ENCODE measurements at regions not wholly inside any gene's neighbourhood (a gene's known extent, or its start where the extent isn't known, plus 50 kb on each side); places are given as distances from the start of the nearest gene placed in this dataset.
"Not testable (repeated sequence)": the region's sequence is repeated elsewhere in the genome, so short reads cannot be mapped to it uniquely, and the experiment has no call there.

- H3K9me2 ChIP-seq (replicated peaks; ENCODE audit: insufficient read depth) = no peaks in the 10 kb centered on the region
- no peaks in the 10 kb centered on the region for H3K27me3 ChIP-seq
- no peaks in the 10 kb centered on the region for H3K9me3 ChIP-seq (ENCODE audit: low read depth)
- no peaks in the 10 kb centered on the region for H3K79me2 ChIP-seq
- H3K4me1 ChIP-seq (ENCODE audit: insufficient read depth) = no peaks in the 10 kb centered on the region
- no peaks in the 10 kb centered on the region for H3K36me3 ChIP-seq (replicated peaks; ENCODE audit: insufficient read depth, low read depth)
- no peak overlapping the region for H3K4me3 ChIP-seq
- no peak overlapping the region for H2AFZ ChIP-seq
- no peak for TF ChIP-seq EZH2phosphoT487 (IDR thresholded peaks at IDR 0.05; ENCODE audit: low read depth, severe bottlenecking, unreplicated experiment)
- TF ChIP-seq EZH2 (IDR thresholded peaks at IDR 0.05; ENCODE audit: borderline replicate concordance) = no peak
- TF ChIP-seq, protein P1, sequence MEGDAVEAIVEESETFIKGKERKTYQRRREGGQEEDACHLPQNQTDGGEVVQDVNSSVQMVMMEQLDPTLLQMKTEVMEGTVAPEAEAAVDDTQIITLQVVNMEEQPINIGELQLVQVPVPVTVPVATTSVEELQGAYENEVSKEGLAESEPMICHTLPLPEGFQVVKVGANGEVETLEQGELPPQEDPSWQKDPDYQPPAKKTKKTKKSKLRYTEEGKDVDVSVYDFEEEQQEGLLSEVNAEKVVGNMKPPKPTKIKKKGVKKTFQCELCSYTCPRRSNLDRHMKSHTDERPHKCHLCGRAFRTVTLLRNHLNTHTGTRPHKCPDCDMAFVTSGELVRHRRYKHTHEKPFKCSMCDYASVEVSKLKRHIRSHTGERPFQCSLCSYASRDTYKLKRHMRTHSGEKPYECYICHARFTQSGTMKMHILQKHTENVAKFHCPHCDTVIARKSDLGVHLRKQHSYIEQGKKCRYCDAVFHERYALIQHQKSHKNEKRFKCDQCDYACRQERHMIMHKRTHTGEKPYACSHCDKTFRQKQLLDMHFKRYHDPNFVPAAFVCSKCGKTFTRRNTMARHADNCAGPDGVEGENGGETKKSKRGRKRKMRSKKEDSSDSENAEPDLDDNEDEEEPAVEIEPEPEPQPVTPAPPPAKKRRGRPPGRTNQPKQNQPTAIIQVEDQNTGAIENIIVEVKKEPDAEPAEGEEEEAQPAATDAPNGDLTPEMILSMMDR (IDR thresholded peaks at IDR 0.05; ENCODE audit: poor library complexity) = no peak
- no peak overlapping the region for H3K4me2 ChIP-seq
- DNase-seq (ENCODE audit: low spot score) = no peak
- no peak overlapping the region for H3K27ac ChIP-seq
- no peaks in the 10 kb centered on the region for H4K20me1 ChIP-seq (ENCODE audit: insufficient read depth, poor library complexity, severe bottlenecking)
Observed at GRCh38 chr3:176328198-176328597, 869.1 kb downstream of the TBL1XR1 start.

GRCh38 chr3:176326894-176327490, 870.3 kb downstream of the TBL1XR1 start:
- not testable (repeated sequence) for H3K4me1 ChIP-seq (ENCODE audit: insufficient read depth); H3K4me2 ChIP-seq; H2AFZ ChIP-seq; DNase-seq (ENCODE audit: low spot score); H3K79me2 ChIP-seq; H4K20me1 ChIP-seq (ENCODE audit: insufficient read depth, poor library complexity, severe bottlenecking); H3K27me3 ChIP-seq; H3K4me3 ChIP-seq; H3K27ac ChIP-seq; H3K36me3 ChIP-seq (replicated peaks; ENCODE audit: insufficient read depth, low read depth); H3K9me3 ChIP-seq (ENCODE audit: low read depth); H3K9me2 ChIP-seq (replicated peaks; ENCODE audit: insufficient read depth)
- 55% methylated on average over 9 of the region's 9 CpGs for WGBS (ENCODE audit: low lambda C conversion rate, missing lambda C conversion rate)

GRCh38 chr3:176321532-176321931, 875.8 kb downstream of the TBL1XR1 start:
- WGBS (ENCODE audit: low lambda C conversion rate, missing lambda C conversion rate) = 68% methylated on average over 8 of the region's 8 CpGs

GRCh38 chr3:176321099-176321498, 876.2 kb downstream of the TBL1XR1 start:
- H3K4me1 ChIP-seq (ENCODE audit: insufficient read depth) = no peaks in the 10 kb centered on the region
- no peaks in the 10 kb centered on the region for H3K9me2 ChIP-seq (replicated peaks; ENCODE audit: insufficient read depth)
- no peaks in the 10 kb centered on the region for H3K79me2 ChIP-seq
- H3K27me3 ChIP-seq = no peaks in the 10 kb centered on the region
- no peak for TF ChIP-seq EZH2phosphoT487 (IDR thresholded peaks at IDR 0.05; ENCODE audit: low read depth, severe bottlenecking, unreplicated experiment)
- no peak for DNase-seq (ENCODE audit: low spot score)
- no peaks in the 10 kb centered on the region for H3K9me3 ChIP-seq (ENCODE audit: low read depth)
- 54% methylated on average over 2 of the region's 2 CpGs for WGBS (ENCODE audit: low lambda C conversion rate, missing lambda C conversion rate)
- no peak overlapping the region for H3K4me3 ChIP-seq
- no peaks in the 10 kb centered on the region for H4K20me1 ChIP-seq (ENCODE audit: insufficient read depth, poor library complexity, severe bottlenecking)
- no peak overlapping the region for H3K4me2 ChIP-seq
- no peaks in the 10 kb centered on the region for H3K36me3 ChIP-seq (replicated peaks; ENCODE audit: insufficient read depth, low read depth)
- H3K27ac ChIP-seq = no peak overlapping the region
- no peak overlapping the region for H2AFZ ChIP-seq

More at GRCh38 chr3:176321532-176321931, 875.8 kb downstream of the TBL1XR1 start:
- not testable (repeated sequence) for H3K4me2 ChIP-seq; H3K27me3 ChIP-seq; DNase-seq (ENCODE audit: low spot score); H3K4me1 ChIP-seq (ENCODE audit: insufficient read depth); H2AFZ ChIP-seq; H3K9me2 ChIP-seq (replicated peaks; ENCODE audit: insufficient read depth); H4K20me1 ChIP-seq (ENCODE audit: insufficient read depth, poor library complexity, severe bottlenecking); H3K27ac ChIP-seq; H3K79me2 ChIP-seq; H3K36me3 ChIP-seq (replicated peaks; ENCODE audit: insufficient read depth, low read depth); H3K9me3 ChIP-seq (ENCODE audit: low read depth); H3K4me3 ChIP-seq

DNA sequence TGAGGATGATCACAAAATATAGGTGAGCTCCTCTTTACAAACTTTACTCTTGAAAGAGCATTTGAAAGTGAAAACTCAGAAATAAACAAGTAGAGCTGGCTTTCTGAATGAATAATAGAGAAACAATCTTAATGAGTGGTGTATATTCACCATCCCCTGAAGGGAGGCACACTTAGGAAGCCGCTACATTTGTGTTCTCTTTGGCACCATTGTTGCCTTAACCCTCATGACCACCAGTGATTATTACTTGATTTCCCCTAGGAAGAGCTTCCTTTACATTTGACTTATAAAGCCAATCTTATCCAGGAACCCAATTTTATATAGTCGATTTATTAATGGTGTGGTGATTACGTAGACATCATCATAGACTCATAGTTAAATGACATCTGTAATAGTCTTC, 883.9 kb downstream of the TBL1XR1 start:
- 98% methylated on average over 3 of the region's 3 CpGs for WGBS (ENCODE audit: low lambda C conversion rate, missing lambda C conversion rate)
- Histone ChIP-seq H3K36me3 (replicated peaks; ENCODE audit: insufficient read depth, low read depth) (no peaks in the 10 kb centered on the region), H3K27ac (no peak overlapping the region), H3K9me2 (replicated peaks; ENCODE audit: insufficient read depth) (no peaks in the 10 kb centered on the region), H3K27me3 (no peaks in the 10 kb centered on the region), H3K9me3 (ENCODE audit: low read depth) (no peaks in the 10 kb centered on the region), H3K79me2 (no peaks in the 10 kb centered on the region), H3K4me1 (ENCODE audit: insufficient read depth) (no peaks in the 10 kb centered on the region), H3K4me2 (no peak overlapping the region), H4K20me1 (ENCODE audit: insufficient read depth, poor library complexity, severe bottlenecking) (no peaks in the 10 kb centered on the region), H2AFZ (no peak overlapping the region), H3K4me3 (no peak overlapping the region)
- DNase-seq (ENCODE audit: low spot score) = no peak
- TF ChIP-seq EZH2 (IDR thresholded peaks at IDR 0.05; ENCODE audit: borderline replicate concordance) (no peak), EZH2phosphoT487 (IDR thresholded peaks at IDR 0.05; ENCODE audit: low read depth, severe bottlenecking, unreplicated experiment) (no peak)
- TF ChIP-seq, protein P1 (IDR thresholded peaks at IDR 0.05; ENCODE audit: poor library complexity) = no peak

Measured in hepatocyte (in vitro differentiated cells).